ENCODE measurements at regions not wholly inside any gene's neighbourhood (a gene's known extent, or its start where the extent isn't known, plus 50 kb on each side); places are given as distances from the start of the nearest gene placed in this dataset.
"Not testable (repeated sequence)": the region's sequence is repeated elsewhere in the genome, so short reads cannot be mapped to it uniquely, and the experiment has no call there.

DNA sequence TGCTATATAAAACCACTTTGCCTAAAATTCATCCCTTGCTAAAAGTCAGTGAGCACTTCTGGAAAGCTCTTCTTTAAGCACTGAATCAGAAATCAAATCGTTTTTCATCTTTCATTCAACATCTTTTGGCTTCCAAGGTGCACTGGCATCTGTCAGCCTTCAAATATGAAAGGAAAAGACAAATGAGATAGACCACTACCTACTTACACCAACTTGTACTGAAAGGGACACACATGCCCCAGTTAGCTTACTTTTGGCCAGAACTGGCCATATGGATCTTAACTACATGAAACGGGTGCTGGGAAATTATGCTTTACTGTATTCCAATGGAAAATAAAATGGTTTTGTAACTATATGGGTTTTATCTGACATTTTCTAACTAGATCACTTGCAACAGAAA lies 332.0 kb upstream of the ARPP21 start:
- no peak for DNase-seq (ENCODE audit: low spot score in 2 of 2)
- TF ChIP-seq, protein P1, sequence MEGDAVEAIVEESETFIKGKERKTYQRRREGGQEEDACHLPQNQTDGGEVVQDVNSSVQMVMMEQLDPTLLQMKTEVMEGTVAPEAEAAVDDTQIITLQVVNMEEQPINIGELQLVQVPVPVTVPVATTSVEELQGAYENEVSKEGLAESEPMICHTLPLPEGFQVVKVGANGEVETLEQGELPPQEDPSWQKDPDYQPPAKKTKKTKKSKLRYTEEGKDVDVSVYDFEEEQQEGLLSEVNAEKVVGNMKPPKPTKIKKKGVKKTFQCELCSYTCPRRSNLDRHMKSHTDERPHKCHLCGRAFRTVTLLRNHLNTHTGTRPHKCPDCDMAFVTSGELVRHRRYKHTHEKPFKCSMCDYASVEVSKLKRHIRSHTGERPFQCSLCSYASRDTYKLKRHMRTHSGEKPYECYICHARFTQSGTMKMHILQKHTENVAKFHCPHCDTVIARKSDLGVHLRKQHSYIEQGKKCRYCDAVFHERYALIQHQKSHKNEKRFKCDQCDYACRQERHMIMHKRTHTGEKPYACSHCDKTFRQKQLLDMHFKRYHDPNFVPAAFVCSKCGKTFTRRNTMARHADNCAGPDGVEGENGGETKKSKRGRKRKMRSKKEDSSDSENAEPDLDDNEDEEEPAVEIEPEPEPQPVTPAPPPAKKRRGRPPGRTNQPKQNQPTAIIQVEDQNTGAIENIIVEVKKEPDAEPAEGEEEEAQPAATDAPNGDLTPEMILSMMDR (IDR thresholded peaks at IDR 0.05): no peak
- no peak overlapping the region for H3K4me3 ChIP-seq
- H3K27me3 ChIP-seq: no peaks in the 10 kb centered on the region
- no peaks in the 10 kb centered on the region for H3K4me1 ChIP-seq
- H3K36me3 ChIP-seq: no peaks in the 10 kb centered on the region
- intact Hi-C loops (cut with DNase I): no loop called here
- H3K27ac ChIP-seq: no peak overlapping the region
- no peaks in the 10 kb centered on the region for H3K9me3 ChIP-seq

DNA sequence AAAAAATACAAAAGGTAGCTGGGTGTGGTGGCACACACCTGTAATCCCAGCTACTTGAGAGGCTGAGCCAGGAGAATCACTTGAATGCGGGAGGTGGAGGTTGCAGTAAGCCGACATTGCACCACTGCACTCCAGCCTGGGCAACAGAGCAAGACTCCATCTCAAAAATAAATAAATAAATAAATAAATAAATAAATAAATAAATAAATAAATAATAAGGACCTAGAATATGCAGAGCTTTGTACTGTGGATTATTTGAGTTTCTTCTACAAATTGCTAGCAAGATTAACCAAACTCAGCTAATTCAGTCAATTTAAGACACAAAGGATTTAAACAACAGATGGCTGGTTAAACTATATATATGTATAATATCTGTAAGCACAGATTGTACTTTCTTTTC lies 322.5 kb upstream of the ARPP21 start:
- H3K27me3 ChIP-seq; H3K27ac ChIP-seq; H3K4me3 ChIP-seq; DNase-seq (ENCODE audit: low spot score in 2 of 2); intact Hi-C loops (cut with DNase I); H3K9me3 ChIP-seq; H3K36me3 ChIP-seq; H3K4me1 ChIP-seq: not testable (repeated sequence)

DNA sequence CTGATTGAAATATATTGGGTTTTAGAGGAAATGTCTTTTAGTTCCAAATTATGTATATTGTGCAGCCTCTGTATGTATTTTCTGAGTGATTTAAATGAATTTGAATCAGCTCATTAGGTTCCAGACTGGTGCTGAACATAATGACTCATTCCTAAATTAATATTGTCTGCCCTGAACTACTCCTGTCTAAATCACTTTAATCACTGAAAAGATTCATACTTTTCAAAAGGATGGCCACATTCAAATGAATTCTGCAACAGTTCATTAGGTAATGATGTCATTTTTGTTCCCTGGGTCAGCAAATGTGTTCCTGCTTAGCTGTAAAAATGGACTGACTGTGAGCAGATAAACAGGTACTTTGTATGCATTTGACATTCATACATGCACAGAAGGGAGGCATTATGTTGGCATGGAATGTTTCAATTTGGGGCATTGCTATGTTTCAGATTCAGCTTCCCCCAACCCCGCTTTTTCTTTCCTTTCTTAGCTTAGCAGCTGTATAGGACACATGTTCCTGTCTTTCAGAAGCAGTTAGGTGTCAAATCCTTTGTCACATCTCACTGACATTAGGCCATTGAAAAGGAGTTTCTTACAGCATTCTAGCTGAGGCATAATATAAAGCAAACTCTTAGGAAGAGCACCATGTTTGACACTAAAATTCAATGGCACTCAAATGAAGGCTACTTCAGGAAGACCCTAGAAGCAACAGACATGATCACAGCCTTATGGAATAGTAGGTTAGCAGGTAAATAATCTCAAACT lies 318.5 kb upstream of the ARPP21 start:
- Histone ChIP-seq H3K9me3 (no peaks in the 10 kb centered on the region), H3K4me1 (no peaks in the 10 kb centered on the region), H3K4me3 (no peak overlapping the region), H3K27me3 (no peaks in the 10 kb centered on the region), H3K36me3 (no peaks in the 10 kb centered on the region), H3K27ac (no peak overlapping the region)
- DNase-seq (ENCODE audit: low spot score in 2 of 2): no peak
- TF ChIP-seq, protein P1 (IDR thresholded peaks at IDR 0.05): no peak
- intact Hi-C loops (cut with DNase I): no loop called here

DNA sequence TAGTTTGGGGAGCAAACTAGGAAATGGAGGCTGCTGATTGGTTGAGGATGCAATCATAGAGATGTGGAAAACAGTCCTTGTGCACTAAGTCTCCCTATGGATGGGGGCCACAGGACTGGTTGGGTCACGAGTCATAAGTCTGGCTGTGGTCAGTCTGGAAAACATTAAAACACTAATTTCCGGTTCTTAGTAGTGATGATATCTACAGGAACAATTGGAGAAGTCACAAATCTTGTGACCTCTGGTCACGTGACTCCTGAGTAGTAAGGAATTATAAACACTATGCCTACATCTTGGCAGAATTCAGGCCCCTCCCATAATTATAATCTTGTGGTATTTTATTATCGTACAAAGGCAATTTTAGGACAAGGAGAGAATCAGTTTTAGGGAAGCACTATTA lies 317.3 kb upstream of the ARPP21 start:
- no peaks in the 10 kb centered on the region for H3K27me3 ChIP-seq
- no peak overlapping the region for H3K27ac ChIP-seq
- H3K4me3 ChIP-seq: no peak overlapping the region
- no peaks in the 10 kb centered on the region for H3K9me3 ChIP-seq
- H3K36me3 ChIP-seq: no peaks in the 10 kb centered on the region
- intact Hi-C loops (cut with DNase I): no loop called here
- DNase-seq (ENCODE audit: low spot score in 2 of 2): no peak
- TF ChIP-seq, protein P1 (IDR thresholded peaks at IDR 0.05): no peak
- no peaks in the 10 kb centered on the region for H3K4me1 ChIP-seq

DNA sequence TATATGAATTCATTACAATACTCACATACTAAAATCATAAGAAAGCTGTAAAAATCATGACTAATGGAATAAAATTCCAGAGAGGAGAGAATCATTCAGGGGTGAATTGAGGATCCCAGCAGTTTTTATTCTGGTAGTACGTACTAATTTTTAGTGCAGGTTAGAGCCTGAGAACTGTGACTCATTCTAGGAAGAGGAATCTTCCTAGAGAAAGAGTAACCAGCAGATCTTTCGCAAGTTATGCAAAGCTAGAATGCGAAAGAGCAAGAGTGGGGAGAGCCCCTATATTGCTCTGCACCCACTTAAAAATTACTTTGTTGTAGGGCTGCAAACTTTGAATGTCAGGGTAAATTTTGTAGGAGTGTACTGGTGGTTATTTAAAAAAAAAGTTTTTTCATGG lies 303.6 kb upstream of the ARPP21 start:
- TF ChIP-seq, protein P1 (IDR thresholded peaks at IDR 0.05): no peak
- no peaks in the 10 kb centered on the region for H3K4me1 ChIP-seq
- no peaks in the 10 kb centered on the region for H3K27me3 ChIP-seq
- intact Hi-C loops (cut with DNase I): no loop called here
- DNase-seq (ENCODE audit: low spot score in 2 of 2): no peak
- H3K27ac ChIP-seq: no peak overlapping the region
- no peaks in the 10 kb centered on the region for H3K36me3 ChIP-seq
- H3K4me3 ChIP-seq: no peak overlapping the region
- H3K9me3 ChIP-seq: no peaks in the 10 kb centered on the region

DNA sequence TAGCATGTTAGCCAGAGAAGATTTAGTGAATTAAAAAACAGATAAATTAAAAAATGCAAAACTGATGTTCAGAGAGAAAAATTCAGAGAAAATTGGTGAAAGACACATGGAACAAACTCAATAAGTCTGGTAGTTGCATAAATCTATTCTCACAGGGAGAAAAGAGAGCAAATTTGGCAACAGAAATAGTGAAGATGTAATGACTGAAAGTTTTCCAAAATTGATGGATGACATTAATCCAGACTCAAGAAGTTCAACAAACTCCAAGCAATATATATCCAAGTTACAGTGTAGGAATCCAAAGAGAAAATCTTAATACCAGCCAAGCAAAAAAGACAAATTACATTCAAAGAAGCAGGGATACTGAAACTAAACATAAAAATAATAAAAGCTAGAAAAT lies 302.7 kb upstream of the ARPP21 start:
- intact Hi-C loops (cut with DNase I): no loop called here
- Histone ChIP-seq H3K4me1 (no peaks in the 10 kb centered on the region), H3K4me3 (no peak overlapping the region)

More for the DNA sequence above, 302.7 kb upstream of the ARPP21 start:
- H3K36me3 ChIP-seq: no peaks in the 10 kb centered on the region
- TF ChIP-seq, protein P1 (IDR thresholded peaks at IDR 0.05): no peak
- H3K27me3 ChIP-seq: no peaks in the 10 kb centered on the region
- DNase-seq (ENCODE audit: low spot score in 2 of 2): no peak
- no peak overlapping the region for H3K27ac ChIP-seq
- no peaks in the 10 kb centered on the region for H3K9me3 ChIP-seq

Measured in ascending aorta (tissue), 2 donors.